GM19395 (cell line): ENCODE measurements at regions not wholly inside any gene's neighbourhood (a gene's known extent, or its start where the extent isn't known, plus 50 kb on each side); places are given as distances from the start of the nearest gene placed in this dataset.

ENCODE experiments used
- ATAC-seq: cut with Tn5 transposase; IDR thresholded peaks from one replicate; pipeline ENCODE4 v1.9.1; 2021; ENCODE audit warnings: mild to moderate bottlenecking, moderate library complexity; ENCODE audit not compliant: unreplicated experiment

DNA sequence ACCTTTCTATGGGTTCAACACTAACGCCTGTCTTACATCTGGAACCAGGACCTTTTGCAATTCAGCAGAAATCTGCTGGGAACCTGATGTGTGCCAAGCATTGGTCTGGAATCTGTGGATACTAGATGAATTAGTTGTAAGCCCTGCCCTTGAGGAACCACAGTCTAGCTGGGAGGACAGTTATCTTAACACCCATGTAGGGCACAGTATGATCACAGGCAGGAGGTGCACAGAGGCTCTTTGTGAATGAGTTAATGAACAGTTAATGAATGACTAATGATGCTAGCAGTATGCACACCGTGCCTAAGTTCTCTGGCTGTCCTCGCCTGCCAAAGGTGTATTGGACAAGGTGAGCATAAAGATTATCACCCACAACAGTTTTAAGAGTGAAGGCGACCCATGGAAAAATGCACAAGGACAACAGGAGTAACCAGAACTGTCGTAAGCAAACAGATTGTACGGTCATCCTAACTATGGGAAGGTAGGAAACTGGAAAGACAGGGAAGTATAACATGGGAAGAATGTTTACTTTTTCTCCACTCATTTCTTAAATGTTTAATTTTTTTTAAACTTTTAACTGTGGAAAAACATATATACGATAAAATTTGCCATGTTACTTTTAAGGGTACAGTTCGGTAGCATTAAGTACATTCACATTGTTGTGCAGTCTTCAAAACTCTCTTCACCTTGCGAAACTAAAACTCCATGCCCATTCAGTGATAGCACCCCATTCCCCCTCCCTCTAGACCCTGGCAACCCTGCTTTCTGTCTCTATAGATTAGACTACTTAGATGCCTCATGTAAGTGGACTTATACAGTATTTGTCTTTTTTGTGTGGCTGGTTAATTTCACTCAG is 139.9 kb downstream of the CXCL12 start:
- no peak for ATAC-seq

DNA sequence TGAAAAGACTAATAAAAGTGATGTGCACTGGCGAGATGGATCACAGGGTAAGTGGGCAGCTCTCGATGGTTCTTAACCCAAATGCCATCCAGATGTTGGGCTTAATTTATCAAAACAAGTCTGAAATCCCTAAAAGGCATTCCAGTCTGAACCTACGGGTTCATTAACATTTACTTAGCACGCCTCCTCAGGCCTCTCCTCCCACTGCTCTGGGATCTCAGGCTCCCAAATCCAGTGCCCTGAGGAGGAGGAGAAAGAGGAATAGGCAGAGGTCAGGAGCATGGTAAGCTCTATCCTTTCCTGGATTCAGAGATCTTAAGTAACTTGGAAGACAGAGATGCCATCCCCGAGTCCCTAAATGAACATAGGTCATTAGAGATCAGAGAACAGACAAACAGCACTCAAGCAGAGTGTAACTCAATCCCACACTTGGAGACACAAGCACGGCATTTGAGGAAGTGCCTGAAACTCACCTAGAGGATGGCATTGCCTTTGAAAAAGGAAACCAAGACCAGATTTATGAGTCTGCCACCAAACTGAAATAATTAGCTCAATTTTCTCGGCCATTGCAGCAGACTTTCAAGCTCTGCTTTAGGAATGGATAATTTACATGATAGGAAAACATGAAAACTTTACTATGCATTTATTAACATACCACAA is 140.9 kb downstream of the CXCL12 start:
- no peak for ATAC-seq

- ATAC-seq = no peak
Measured at GRCh38 chr10:44242826-44243225, 142.1 kb downstream of the CXCL12 start.

DNA sequence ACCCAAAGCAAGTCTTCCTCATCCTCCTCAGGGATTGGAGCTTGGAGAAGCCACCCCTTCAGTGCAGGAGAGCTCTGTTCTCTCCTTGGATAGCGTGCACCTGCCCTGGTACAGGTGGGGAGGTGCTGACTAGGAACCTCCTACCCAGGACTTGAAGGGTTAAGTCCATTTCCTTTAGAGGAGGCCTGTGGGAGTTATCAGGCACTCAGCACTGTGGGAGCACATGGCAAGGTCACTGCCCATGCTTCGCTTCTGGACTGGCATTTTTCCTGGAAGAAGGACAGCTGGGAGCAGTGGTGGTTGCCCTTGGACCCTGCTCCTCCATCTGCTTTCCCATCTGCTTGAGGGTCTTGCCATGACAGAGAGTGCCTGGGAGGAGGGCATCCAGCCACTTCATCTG is 142.8 kb downstream of the CXCL12 start:
- no peak for ATAC-seq

DNA sequence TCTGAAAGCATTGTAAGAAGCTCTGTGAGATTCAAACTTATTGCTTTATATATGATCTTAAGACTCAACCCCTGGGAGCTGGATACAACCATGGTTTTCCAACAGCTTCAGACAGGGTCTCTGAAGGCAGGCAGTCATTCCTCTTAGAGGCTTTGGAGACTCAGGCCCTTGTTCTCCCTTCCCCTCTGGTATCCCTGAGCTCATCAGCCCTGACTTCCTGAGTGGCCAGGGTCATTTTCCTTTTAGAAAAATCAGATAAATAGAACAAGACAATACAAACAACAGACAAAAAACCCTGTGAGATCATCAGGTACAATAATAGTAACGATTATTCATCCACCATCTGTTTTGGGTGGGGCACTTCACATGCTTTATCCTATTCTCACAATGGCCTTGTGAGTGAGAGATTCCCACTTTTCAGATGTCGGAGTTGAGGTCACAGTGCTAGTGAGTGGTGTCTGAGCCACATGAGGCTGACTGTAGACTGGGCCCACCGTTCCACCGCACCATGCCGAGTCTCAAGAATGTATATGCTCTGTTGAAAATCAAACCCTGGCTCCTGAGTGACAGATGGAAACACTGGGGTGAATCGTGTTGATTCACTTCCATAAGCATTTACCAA is 144.2 kb downstream of the CXCL12 start:
- ATAC-seq = no peak

- ATAC-seq = no peak
Measured at GRCh38 chr10:44238212-44238611, 146.7 kb downstream of the CXCL12 start.

- no peak for ATAC-seq
Measured at GRCh38 chr10:44237364-44238049, 147.4 kb downstream of the CXCL12 start.

- ATAC-seq = no peak
Measured at GRCh38 chr10:44235363-44235762, 149.5 kb downstream of the CXCL12 start.

DNA sequence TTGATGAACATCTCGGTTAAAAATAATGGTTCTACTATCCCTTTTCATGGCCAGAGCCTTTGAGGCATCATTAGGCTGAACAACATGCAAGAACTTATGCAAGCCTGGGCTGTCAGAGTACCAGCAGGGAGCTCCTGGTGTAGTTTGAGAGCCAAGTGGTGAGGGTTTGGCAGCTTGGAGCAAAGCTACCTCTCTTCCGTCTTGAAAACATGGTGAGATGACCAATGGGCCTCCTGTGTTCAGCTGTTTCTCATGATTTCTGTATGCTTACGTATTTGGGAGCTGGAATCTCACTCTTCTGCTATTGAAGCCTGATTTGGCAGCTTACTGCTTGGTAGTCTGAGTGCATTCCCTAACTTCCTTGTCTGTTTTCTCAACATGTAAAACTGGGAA is 150.4 kb downstream of the CXCL12 start:
- ATAC-seq = no peak

GRCh38 chr10:44233561-44234482 is 151.1 kb downstream of the CXCL12 start:
- ATAC-seq = no peak

DNA sequence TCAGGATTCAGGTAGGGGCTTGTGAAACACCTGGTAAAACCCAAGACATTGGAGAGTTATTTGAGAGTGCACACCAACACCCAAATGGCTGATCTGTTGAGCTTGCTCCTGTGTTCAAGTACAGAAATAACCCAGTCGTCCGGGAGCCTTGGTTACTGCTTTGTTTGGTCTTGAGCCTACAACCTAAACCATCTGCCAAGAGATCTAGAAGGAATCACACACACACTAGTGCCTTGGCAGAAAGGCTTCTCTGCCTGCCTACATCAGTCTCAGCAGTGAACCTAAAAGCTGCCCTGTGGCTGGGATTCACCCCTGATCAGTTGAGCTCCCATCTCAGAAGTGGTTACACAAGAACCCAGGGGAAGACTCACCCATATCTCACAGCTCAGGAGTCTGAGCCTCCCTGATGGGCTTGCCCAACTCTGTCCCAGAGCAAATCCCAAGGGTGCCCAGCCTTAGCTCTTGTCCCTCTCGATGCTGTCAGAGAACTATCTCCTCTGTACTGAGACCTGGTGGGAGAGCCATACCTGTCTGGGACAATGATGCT is 167.6 kb downstream of the CXCL12 start:
- no peak for ATAC-seq

- no peak for ATAC-seq
Measured at GRCh38 chr10:44216073-44216472, 168.8 kb downstream of the CXCL12 start.

GRCh38 chr10:44209811-44210210 is 175.1 kb downstream of the CXCL12 start:
- ATAC-seq = no peak

GRCh38 chr10:44207160-44207559 is 177.7 kb downstream of the CXCL12 start:
- ATAC-seq = no peak

- no peak for ATAC-seq
Measured at GRCh38 chr10:44206127-44206818, 178.6 kb downstream of the CXCL12 start.

DNA sequence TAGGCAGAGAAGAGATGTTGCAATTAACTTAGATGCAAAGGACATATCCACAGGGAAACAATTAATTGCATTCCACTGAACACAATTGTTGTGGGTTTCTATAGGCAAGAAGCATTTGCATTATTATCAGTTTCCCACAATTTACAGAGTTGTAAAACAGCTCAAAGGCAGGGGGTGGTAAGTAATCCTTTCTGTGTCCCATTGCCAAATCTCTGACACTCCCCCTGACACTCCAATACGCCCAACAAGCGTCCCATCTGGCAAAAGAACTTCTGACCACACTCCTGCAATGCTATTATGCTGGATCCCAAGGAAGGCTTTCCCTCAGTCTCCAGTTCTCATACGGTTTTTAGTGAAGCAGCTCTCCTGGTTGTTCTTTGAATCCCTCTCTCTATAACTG is 179.8 kb downstream of the CXCL12 start:
- ATAC-seq = no peak

DNA sequence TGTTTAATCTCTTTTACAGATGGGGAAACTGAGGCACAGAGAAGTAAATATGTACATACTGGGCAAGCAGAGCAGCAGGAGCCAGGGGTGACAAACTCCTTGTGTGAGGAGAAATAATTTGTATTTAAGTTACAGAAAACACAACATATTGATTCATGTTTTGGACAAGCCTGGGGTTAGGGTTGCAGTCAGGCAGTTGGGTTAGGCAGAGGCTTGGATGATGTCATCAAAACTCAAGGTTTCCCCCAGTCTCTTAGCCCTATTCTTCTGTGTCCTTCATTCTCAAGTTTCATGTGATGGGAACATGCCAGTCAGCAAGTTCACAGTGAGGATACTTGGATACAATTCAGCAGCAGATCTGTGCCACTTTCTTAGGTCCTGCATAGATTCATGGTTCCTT is 181.4 kb downstream of the CXCL12 start:
- ATAC-seq = no peak

- ATAC-seq = no peak
Measured at GRCh38 chr10:44202952-44203351, 181.9 kb downstream of the CXCL12 start.

- no peak for ATAC-seq
Measured at GRCh38 chr10:44201656-44202055, 183.2 kb downstream of the CXCL12 start.
